ENCODE measurements at regions not wholly inside any gene's neighbourhood (a gene's known extent, or its start where the extent isn't known, plus 50 kb on each side); places are given as distances from the start of the nearest gene placed in this dataset.

GRCh38 chr12:45585522-45586230, 143.8 kb upstream of the ARID2 start (continued):
- TF ChIP-seq CGGBP1 (CRISPR knock-in tag; IDR thresholded peaks at IDR 0.05) = no peak
- no peak for TF ChIP-seq ARID3B (CRISPR knock-in tag; IDR thresholded peaks at IDR 0.05; ENCODE audit: borderline replicate concordance)
- TF ChIP-seq SAFB (IDR thresholded peaks at IDR 0.05; ENCODE audit: borderline replicate concordance, low read depth, low read length) = no peak
- no peak for TF ChIP-seq TBL1XR1 (IDR thresholded peaks at IDR 0.05; ENCODE audit: low read length in 2 of 2)
- TF ChIP-seq ZNF512 (tag; IDR thresholded peaks at IDR 0.05) = no peak
- no peak for TF ChIP-seq ZNF175 (CRISPR knock-in tag; IDR thresholded peaks at IDR 0.05; ENCODE audit: low read depth)
- no peak for TF ChIP-seq ZNF609 (CRISPR knock-in tag; IDR thresholded peaks at IDR 0.05; ENCODE audit: borderline replicate concordance)
- no peak for TF ChIP-seq RFX1 (IDR thresholded peaks at IDR 0.05)
- TF ChIP-seq BCLAF1 (IDR thresholded peaks at IDR 0.05; ENCODE audit: borderline replicate concordance in 1 of 2, control insufficient read depth in 1 of 2, low read depth in 2 of 2, low read length in 1 of 2) = no peak
- TF ChIP-seq KLF6 (CRISPR knock-in tag; IDR thresholded peaks at IDR 0.05; ENCODE audit: borderline replicate concordance) = no peak
- TF ChIP-seq ZNF280B (CRISPR knock-in tag; IDR thresholded peaks at IDR 0.05) = no peak

All from K562 (cell line).